H1 (cell line): ENCODE measurements at regions not wholly inside any gene's neighbourhood (a gene's known extent, or its start where the extent isn't known, plus 50 kb on each side); places are given as distances from the start of the nearest gene placed in this dataset.

Source experiments
- CTCF ChIA-PET: fragments of 300-600 bp; sonication (Branson Sonifier 250); formaldehyde crosslinking; loops from one replicate; lab custom pipeline; 2021; ENCODE audit not compliant: partially characterized antibody; lab: Charles Lee
- POLR2A ChIA-PET: fragments of 300-600 bp; sonication (Branson Sonifier 250); formaldehyde crosslinking; loops from one replicate; lab custom pipeline; 2021; ENCODE audit warnings: inconsistent platforms; ENCODE audit not compliant: partially characterized antibody; lab: Charles Lee
- DNase-seq, 2 experiments: peaks; one replicate each; pipeline versions ENCODE4 v3.0.0 to v3.0.0-alpha.2; 2010 to 2022; ENCODE audit warnings: low spot score in 2 of 2, low read depth in 1 of 2, mixed read lengths in 1 of 2
- FAIRE-seq: peaks from 2 replicates; lab custom pipeline; 2011; peaks lifted over from hg19 to GRCh38; lab: Jason Lieb, UNC
- H2AFZ ChIP-seq: 2 replicates; pipeline ENCODE4 v1.8.1; 2012; ENCODE audit warnings: low read length, inconsistent platforms
- H2AK5ac ChIP-seq: 2 replicates; pipeline ENCODE4 v1.6.1; 2013; ENCODE audit warnings: low read depth, low read length
- H2BK120ac ChIP-seq: replicated peaks from 2 replicates; pipeline ENCODE3; 2013; ENCODE audit warnings: low read depth, low read length, inconsistent platforms
- H2BK12ac ChIP-seq: 2 replicates; pipeline ENCODE4 v1.6.1; 2013; ENCODE audit warnings: low read depth, low read length
- H2BK15ac ChIP-seq: 2 replicates; pipeline ENCODE4 v1.6.1; 2013; ENCODE audit warnings: low read length
- H2BK20ac ChIP-seq: 2 replicates; pipeline ENCODE4 v1.6.1; 2013; ENCODE audit warnings: low read length
- H2BK5ac ChIP-seq: 2 replicates; pipeline ENCODE4 v1.6.1; 2013; ENCODE audit warnings: low read depth, low read length
- H3K14ac ChIP-seq: 2 replicates; pipeline ENCODE4 v1.6.1; 2013; ENCODE audit warnings: inconsistent platforms; ENCODE audit not compliant: insufficient read length
- H3K18ac ChIP-seq: 2 replicates; pipeline ENCODE4 v1.6.1; 2013; ENCODE audit warnings: low read length; ENCODE audit errors: extremely low read depth
- H3K23ac ChIP-seq: 2 replicates; pipeline ENCODE4 v1.6.1; 2013; ENCODE audit warnings: inconsistent platforms; ENCODE audit not compliant: insufficient read length
- H3K23me2 ChIP-seq: 2 replicates; pipeline ENCODE4 v1.6.1; 2013; ENCODE audit warnings: low read depth, low read length
- H3K27ac ChIP-seq: 2 replicates; pipeline ENCODE4 v1.6.1; 2011; ENCODE audit warnings: low read depth, low read length, inconsistent platforms
- H3K27me3 ChIP-seq, 4 experiments: replicated peaks in 1 of 4; 1 replicate in 1 of 4; 2 replicates in 3 of 4; pipeline versions ENCODE4 v1.6.1 to v1.8.1; 2011 to 2013; ENCODE audit warnings: low read length in 3 of 4, mild to moderate bottlenecking in 3 of 4, inconsistent platforms in 2 of 4, mixed read lengths in 2 of 4, moderate library complexity in 1 of 4; ENCODE audit not compliant: control insufficient read depth in 3 of 4, insufficient read depth in 3 of 4; ENCODE audit errors: extremely low read depth in 1 of 4
- H3K36me3 ChIP-seq, 4 experiments: 2 replicates each; pipeline versions ENCODE4 v1.6.1 to v1.8.1; 2011 to 2013; ENCODE audit warnings: mild to moderate bottlenecking in 4 of 4, low read length in 3 of 4, moderate library complexity in 2 of 4, control low read depth in 1 of 4, inconsistent platforms in 1 of 4; ENCODE audit not compliant: insufficient read depth in 4 of 4, control insufficient read depth in 2 of 4
- H3K4ac ChIP-seq: replicated peaks from 2 replicates; pipeline ENCODE3; 2013; ENCODE audit warnings: low read length, low read depth, mixed read lengths, inconsistent platforms; ENCODE audit not compliant: insufficient read length
- H3K4me1 ChIP-seq, 4 experiments: replicated peaks in 1 of 4; 1 replicate in 1 of 4; 2 replicates in 3 of 4; pipeline versions ENCODE4 v1.6.1 to v1.8.1; 2011 to 2013; ENCODE audit warnings: low read length in 3 of 4, inconsistent platforms in 2 of 4, mixed read lengths in 1 of 4; ENCODE audit not compliant: insufficient read depth in 4 of 4, control insufficient read depth in 3 of 4
- H3K4me2 ChIP-seq, 2 experiments: 2 replicates each; pipeline versions ENCODE4 v1.6.1 to v1.8.1; 2011 to 2013; ENCODE audit warnings: low read depth in 2 of 2, low read length in 2 of 2, control low read depth in 1 of 2, inconsistent platforms in 1 of 2, mild to moderate bottlenecking in 1 of 2; ENCODE audit not compliant: insufficient read depth in 1 of 2
- H3K4me3 ChIP-seq, 4 experiments: fragments of 200-600, 300-600 bp in 1 of 4; sonication (generic), shearing (Covaris generic), sonication (Bioruptor Twin) in 1 of 4; 2 replicates each; pipeline versions ENCODE4 v1.5.1 to v1.8.1; 2011 to 2016; ENCODE audit warnings: low read length in 4 of 4, low read depth in 3 of 4, control low read depth in 2 of 4, inconsistent platforms in 2 of 4, mild to moderate bottlenecking in 2 of 4, mixed read lengths in 1 of 4, moderate library complexity in 1 of 4; ENCODE audit not compliant: insufficient read depth in 2 of 4; ENCODE audit errors: extremely low read depth in 1 of 4
- H3K56ac ChIP-seq: replicated peaks from 2 replicates; pipeline ENCODE3; 2013; ENCODE audit warnings: low read depth, mild to moderate bottlenecking, mixed read lengths, low read length, inconsistent platforms; ENCODE audit not compliant: insufficient read length
- H3K79me1 ChIP-seq: 2 replicates; pipeline ENCODE4 v1.6.1; 2013; ENCODE audit warnings: low read depth, low read length, control low read depth
- H3K79me2 ChIP-seq, 2 experiments: 2 replicates each; pipeline versions ENCODE4 v1.6.1 to v1.8.1; 2012 to 2013; ENCODE audit warnings: low read length in 2 of 2, mild to moderate bottlenecking in 2 of 2, inconsistent platforms in 1 of 2; ENCODE audit not compliant: insufficient read depth in 2 of 2, control insufficient read depth in 1 of 2
- H3K9ac ChIP-seq, 4 experiments: replicated peaks in 1 of 4; 1 replicate in 1 of 4; 2 replicates in 3 of 4; pipeline versions ENCODE4 v1.6.1 to v1.8.1; 2011 to 2013; ENCODE audit warnings: low read depth in 3 of 4, low read length in 3 of 4, control low read depth in 2 of 4, mild to moderate bottlenecking in 2 of 4, moderate library complexity in 2 of 4, inconsistent platforms in 1 of 4; ENCODE audit errors: extremely low read depth in 1 of 4
- H3K9me3 ChIP-seq, 2 experiments: 2 replicates each; pipeline versions ENCODE4 v1.6.1 to v1.8.1; 2012 to 2013; ENCODE audit warnings: mild to moderate bottlenecking in 2 of 2, moderate library complexity in 2 of 2, control low read depth in 1 of 2, inconsistent platforms in 1 of 2, low read depth in 1 of 2, low read length in 1 of 2, mixed read lengths in 1 of 2; ENCODE audit not compliant: insufficient read depth in 2 of 2
- H4K20me1 ChIP-seq, 2 experiments: replicated peaks in 1 of 2; 2 replicates each; pipeline versions ENCODE3 to v1.8.1; 2011 to 2013; ENCODE audit warnings: inconsistent platforms in 2 of 2, low read length in 2 of 2, mild to moderate bottlenecking in 1 of 2; ENCODE audit not compliant: insufficient read depth in 2 of 2, control insufficient read depth in 1 of 2
- H4K5ac ChIP-seq: 2 replicates; pipeline ENCODE4 v1.6.1; 2013; ENCODE audit warnings: low read length, low read depth, mixed read lengths, inconsistent platforms; ENCODE audit not compliant: insufficient read length
- H4K8ac ChIP-seq: 2 replicates; pipeline ENCODE4 v1.8.0; 2013; ENCODE audit warnings: mild to moderate bottlenecking, moderate library complexity, low read length, inconsistent platforms; ENCODE audit not compliant: insufficient read depth; ENCODE audit errors: extremely low read depth
- H4K91ac ChIP-seq: replicated peaks from 2 replicates; pipeline ENCODE3; 2013; ENCODE audit warnings: low read length, mixed read lengths, inconsistent platforms; ENCODE audit not compliant: insufficient read length
- CEBPB ChIP-seq: IDR thresholded peaks from 2 replicates; pipeline ENCODE4 v1.6.1; 2012; ENCODE audit warnings: low read depth, low read length
- E2F6 ChIP-seq: IDR thresholded peaks from 2 replicates; pipeline ENCODE4 v1.6.1; 2012; ENCODE audit warnings: inconsistent platforms
- EP300 ChIP-seq, 2 experiments: IDR thresholded peaks; 1 replicate in 1 of 2; 2 replicates in 1 of 2; pipeline ENCODE4 v1.6.1; 2011 to 2012; ENCODE audit warnings: low read depth in 2 of 2, low read length in 2 of 2, mild to moderate bottlenecking in 2 of 2, borderline replicate concordance in 1 of 2, inconsistent platforms in 1 of 2, moderate library complexity in 1 of 2
- HDAC2 ChIP-seq, 2 experiments: fragments of 300-600 bp in 1 of 2; sonication (generic) in 1 of 2; IDR thresholded peaks; 2 replicates each; pipeline ENCODE4 v1.6.1; 2011 to 2012; ENCODE audit warnings: low read depth in 2 of 2, low read length in 2 of 2, mild to moderate bottlenecking in 2 of 2, moderate library complexity in 2 of 2, borderline replicate concordance in 1 of 2, inconsistent platforms in 1 of 2
- JUN ChIP-seq: IDR thresholded peaks from 2 replicates; pipeline ENCODE4 v1.6.1; 2011; ENCODE audit warnings: low read depth, mild to moderate bottlenecking, improper control_type of control experiment, low read length
- MAFK ChIP-seq: IDR thresholded peaks from 2 replicates; pipeline ENCODE4 v1.6.1; 2012; ENCODE audit warnings: low read depth, mild to moderate bottlenecking, improper control_type of control experiment, low read length
- PHF8 ChIP-seq: fragments of 200-600 bp; sonication (generic); conservative IDR thresholded peaks from 2 replicates; pipeline ENCODE4 v1.7.1; 2012; ENCODE audit warnings: low read depth, mild to moderate bottlenecking, inconsistent platforms, low read length, moderate library complexity
- POLR2AphosphoS5 ChIP-seq: IDR thresholded peaks from 2 replicates; pipeline ENCODE4 v1.6.1; 2011; ENCODE audit warnings: low read depth, low read length
- TEAD4 ChIP-seq: IDR thresholded peaks from 2 replicates; pipeline ENCODE4 v1.6.1; 2012; ENCODE audit warnings: low read depth, low read length, inconsistent platforms, mixed read lengths
- WGBS, 2 experiments: shearing (Covaris generic) in 1 of 2; methylation state at CpG; one replicate each; pipeline versions ENCODE4 v1.1.6 to v1.1.7; 2013 to 2015; ENCODE audit warnings: low lambda C conversion rate in 2 of 2, mixed read lengths in 2 of 2, inconsistent platforms in 1 of 2, low coverage in 1 of 2, missing lambda C conversion rate in 1 of 2; ENCODE audit not compliant: insufficient replicate concordance in 2 of 2, insufficient coverage in 1 of 2, insufficient read length in 1 of 2; ENCODE audit errors: extremely low coverage in 1 of 2, missing lambda C conversion rate in 1 of 2; 5-methylcytosine and 5-hydroxymethylcytosine counted together

- no peak overlapping the region for H3K4me2 ChIP-seq
- DNase-seq (peak; percentile 2 to 49), FAIRE-seq (no peak)
- 0 out of 2 replicates have a peak overlapping the region, but pooled peaks have one; percentile 35 for H2AFZ ChIP-seq
- H4K5ac ChIP-seq, result no peak overlapping the region
- H3K79me1 ChIP-seq, result no peaks in the 10 kb centered on the region
- ChIA-PET CTCF (interaction anchor here (0.6 to 3.0 kb wide), 22 partner anchors 8 to 1618 kb away, joined by 3 to 14 read pairs (median 4); no protein-coding TSS in a partner anchor), POLR2A (interaction anchor here (0.9 kb wide), 1 partner anchor 148 kb away, joined by 4 read pairs; no protein-coding TSS in a partner anchor)
- H3K23me2 ChIP-seq, result no peaks in the 10 kb centered on the region; the same call in 1 of the 2 replicates
- H4K8ac ChIP-seq, result no peak overlapping the region
- H2BK15ac ChIP-seq, result no peak overlapping the region
- no peaks in the 10 kb centered on the region for H3K27me3 ChIP-seq
- H2AK5ac ChIP-seq, result no peak overlapping the region
- no peak overlapping the region for H3K27ac ChIP-seq
- no peak overlapping the region for H3K4ac ChIP-seq
- WGBS, 2 experiments, result 70% methylated on average over 15 of the region's 15 CpGs; no CpG with 5 or more reads in 1 of the 2 experiments
- H3K9ac ChIP-seq, result no peak overlapping the region
- no peaks in the 10 kb centered on the region for H3K36me3 ChIP-seq
- H3K18ac ChIP-seq, result no peak overlapping the region
- no peak overlapping the region for H2BK5ac ChIP-seq
- no peak overlapping the region for H2BK20ac ChIP-seq
- no peak overlapping the region for H3K14ac ChIP-seq
- H3K9me3 ChIP-seq, result no peaks in the 10 kb centered on the region
- no peaks in the 10 kb centered on the region for H3K79me2 ChIP-seq
- no peaks in the 10 kb centered on the region for H4K20me1 ChIP-seq
- no peak overlapping the region for H4K91ac ChIP-seq
- no peak overlapping the region for H2BK120ac ChIP-seq
- no peak overlapping the region for H3K23ac ChIP-seq
- H3K4me3 ChIP-seq, result no peak overlapping the region
- H3K4me1 ChIP-seq, result no peaks in the 10 kb centered on the region
- no peak overlapping the region for H2BK12ac ChIP-seq
- no peak overlapping the region for H3K56ac ChIP-seq
- no peak for TF ChIP-seq E2F6
- 0 out of 2 replicates have a peak, but pooled peaks have one; percentile 8 for TF ChIP-seq JUN
- TF ChIP-seq HDAC2 (IDR thresholded peaks at IDR 0.05; ENCODE audit: borderline replicate concordance in 1 of 2, low read depth in 2 of 2, low read length in 2 of 2), result no peak
- TF ChIP-seq TEAD4, result no peak
- no peak for TF ChIP-seq PHF8
- no peak for TF ChIP-seq MAFK
- no peak for TF ChIP-seq EP300 (IDR thresholded peaks at IDR 0.05; ENCODE audit: borderline replicate concordance in 1 of 2, low read depth in 2 of 2, low read length in 2 of 2)
- no peak for TF ChIP-seq CEBPB
- TF ChIP-seq POLR2AphosphoS5, result no peak
Measured at GRCh38 chr13:91017669-91018053, 329.8 kb upstream of the MIR17HG start.
